HepG2 (cell line): ENCODE measurements at regions not wholly inside any gene's neighbourhood (a gene's known extent, or its start where the extent isn't known, plus 50 kb on each side); places are given as distances from the start of the nearest gene placed in this dataset.

Experiments used
- ATAC-seq: fragments of 200-7000 bp; cut with Tn5 transposase; 3 replicates; pipeline ENCODE4 v1.9.1; 2020; ENCODE audit warnings: mild to moderate bottlenecking, moderate library complexity
- BruUV-seq: library from RNA; stranded (reverse); fragments of 400-500 nt; replicated peaks from 2 replicates; lab custom pipeline; 2021; lab: Mats Ljungman, UMichigan
- CTCF ChIA-PET: fragments of 300-600 bp; formaldehyde crosslinking; extraction: SDS; loops from one replicate; lab custom pipeline; 2021; ENCODE audit warnings: low total read pairs, inconsistent platforms, low intra/inter-chr PET ratio; lab: Yijun Ruan, JAX
- POLR2A ChIA-PET: fragments of 350-600 bp; sonication (Branson Sonifier 250); formaldehyde crosslinking; loops from one replicate; lab custom pipeline; 2020; ENCODE audit warnings: antibody characterized with exemption, inconsistent platforms; lab: Yijun Ruan, JAX
- DNase-seq: peaks from one replicate; pipeline ENCODE4 v3.0.0-alpha.2; 2015; ENCODE audit warnings: low spot score
- FAIRE-seq: peaks from 3 replicates; lab custom pipeline; 2011; peaks lifted over from hg19 to GRCh38; lab: Jason Lieb, UNC
- H2AFZ ChIP-seq: one replicate; pipeline ENCODE4 v1.6.1; 2011; ENCODE audit warnings: low read length, inconsistent platforms
- H3K27ac ChIP-seq: fragments of 300-600 bp; 3 replicates; pipeline ENCODE4 v1.8.0; 2011; ENCODE audit warnings: mixed run types, mild to moderate bottlenecking, mixed read lengths, low read length, inconsistent platforms; ENCODE audit not compliant: insufficient read depth; ENCODE audit errors: extremely low read length
- H3K27me3 ChIP-seq, 2 experiments: fragments of 200-600 bp in 1 of 2; 2 replicates in 1 of 2; 3 replicates in 1 of 2; pipeline versions ENCODE4 v1.6.0 to v1.8.0; 2011; ENCODE audit warnings: low read length in 2 of 2, mild to moderate bottlenecking in 2 of 2, moderate library complexity in 2 of 2, inconsistent platforms in 1 of 2; ENCODE audit not compliant: insufficient read depth in 2 of 2, control insufficient read depth in 1 of 2
- H3K36me3 ChIP-seq, 2 experiments: fragments of 200-600 bp in 1 of 2; replicated peaks in 1 of 2; 2 replicates in 1 of 2; 3 replicates in 1 of 2; pipeline versions ENCODE4 v1.5.1 to v1.8.0; 2011; ENCODE audit warnings: low read length in 2 of 2, inconsistent platforms in 1 of 2; ENCODE audit not compliant: insufficient read depth in 2 of 2, control insufficient read depth in 1 of 2
- H3K4me1 ChIP-seq: 2 replicates; pipeline ENCODE4 v1.5.1; 2012; ENCODE audit warnings: low read length, inconsistent platforms; ENCODE audit not compliant: insufficient read depth
- H3K4me2 ChIP-seq: 2 replicates; pipeline ENCODE4 v1.6.0; 2011; ENCODE audit warnings: low read depth, low read length, inconsistent platforms
- H3K4me3 ChIP-seq, 3 experiments: fragments of 200-600 bp in 1 of 3; sonication (generic), shearing (Covaris generic) in 1 of 3; replicated peaks in 1 of 3; 2 replicates each; pipeline ENCODE4 v1.5.1; 2011 to 2016; ENCODE audit warnings: low read length in 3 of 3, inconsistent platforms in 2 of 3, low read depth in 2 of 3, mild to moderate bottlenecking in 2 of 3, control low read depth in 1 of 3, mixed read lengths in 1 of 3; ENCODE audit not compliant: insufficient read depth in 1 of 3
- H3K79me2 ChIP-seq: one replicate; pipeline ENCODE4 v1.6.1; 2011; ENCODE audit warnings: low read length, inconsistent platforms; ENCODE audit not compliant: insufficient read depth
- H3K9ac ChIP-seq: 2 replicates; pipeline ENCODE4 v1.6.0; 2011; ENCODE audit warnings: mild to moderate bottlenecking, low read depth, low read length, inconsistent platforms; ENCODE audit not compliant: insufficient read depth
- H3K9me3 ChIP-seq: 2 replicates; pipeline ENCODE4 v1.5.1; 2012; ENCODE audit warnings: mild to moderate bottlenecking, low read length
- H4K20me1 ChIP-seq: 2 replicates; pipeline ENCODE4 v1.6.0; 2011; ENCODE audit warnings: inconsistent platforms, mild to moderate bottlenecking, low read length, moderate library complexity; ENCODE audit not compliant: insufficient read depth
- ATF6 ChIP-seq: sonication (generic); formaldehyde crosslinking; conservative IDR thresholded peaks from 2 replicates; pipeline ENCODE4 v1.4.0; 2020; ENCODE audit warnings: missing genetic modification reagents
- CBX2 ChIP-seq, 2 experiments: fragments of 200-600 bp in 1 of 2; sonication (generic); formaldehyde crosslinking in 1 of 2; IDR thresholded peaks; 2 replicates each; pipeline versions ENCODE4 v1.7.0 to v1.8.1; 2018 to 2022; ENCODE audit warnings: low read depth in 2 of 2, low read length in 1 of 2, mild to moderate bottlenecking in 1 of 2, missing genetic modification reagents in 1 of 2
- ELF1 ChIP-seq: sonication (generic); formaldehyde crosslinking; IDR thresholded peaks from 2 replicates; pipeline ENCODE4 v1.4.0; 2020; ENCODE audit warnings: missing genetic modification reagents
- GPBP1L1 ChIP-seq: sonication (generic); formaldehyde crosslinking; IDR thresholded peaks from 2 replicates; pipeline ENCODE4 v1.5.0; 2020; ENCODE audit warnings: mild to moderate bottlenecking, missing genetic modification reagents
- HNRNPUL1 ChIP-seq: fragments of 200-400 bp; formaldehyde crosslinking; IDR thresholded peaks from 2 replicates; pipeline ENCODE4 v1.6.1; 2017; ENCODE audit warnings: low read depth, mild to moderate bottlenecking, low read length, moderate library complexity
- KAT2B ChIP-seq: fragments of 150-350 bp; IDR thresholded peaks from 2 replicates; pipeline ENCODE4 v1.6.1; 2014; ENCODE audit warnings: low read depth, low read length, borderline replicate concordance
- KDM5A ChIP-seq: fragments of 200-600 bp; sonication (generic); IDR thresholded peaks from 2 replicates; pipeline ENCODE4 v1.7.0; 2018; ENCODE audit warnings: antibody characterized with exemption, mild to moderate bottlenecking, low read length, borderline replicate concordance
- MYPOP ChIP-seq: sonication (generic); formaldehyde crosslinking; IDR thresholded peaks from 2 replicates; pipeline ENCODE4 v1.8.1; 2023; ENCODE audit warnings: mild to moderate bottlenecking, moderate library complexity, missing genetic modification reagents
- NONO ChIP-seq, 2 experiments: fragments of 450-650 bp in 1 of 2; sonication (generic) in 1 of 2; formaldehyde crosslinking in 1 of 2; IDR thresholded peaks in 1 of 2; conservative IDR thresholded peaks in 1 of 2; 2 replicates each; pipeline versions ENCODE4 v1.6.1 to v1.8.0; 2017 to 2022; ENCODE audit warnings: mild to moderate bottlenecking in 1 of 2, missing genetic modification reagents in 1 of 2, moderate library complexity in 1 of 2
- SOX5 ChIP-seq: IDR thresholded peaks from 2 replicates; pipeline ENCODE4 v1.6.1; 2016; ENCODE audit warnings: borderline replicate concordance
- SP1 ChIP-seq, 2 experiments: fragments of 450-650 bp in 1 of 2; sonication (generic) in 1 of 2; formaldehyde crosslinking in 1 of 2; IDR thresholded peaks; 2 replicates each; pipeline versions ENCODE4 v1.4.0 to v1.6.1; 2016 to 2020; ENCODE audit warnings: missing genetic modification reagents in 1 of 2
- SP4 ChIP-seq: sonication (generic); formaldehyde crosslinking; IDR thresholded peaks from 2 replicates; pipeline ENCODE4 v1.8.1; 2023; ENCODE audit warnings: mild to moderate bottlenecking, missing genetic modification reagents
- ZNF256 ChIP-seq: sonication (generic); formaldehyde crosslinking; conservative IDR thresholded peaks from 2 replicates; pipeline ENCODE4 v1.4.0; 2020; ENCODE audit warnings: missing genetic modification reagents
- ZNF3 ChIP-seq: IDR thresholded peaks from 2 replicates; pipeline ENCODE4 v1.7.0; 2017; ENCODE audit warnings: inconsistent platforms
- ZNF672 ChIP-seq: sonication (generic); formaldehyde crosslinking; IDR thresholded peaks from 2 replicates; pipeline ENCODE4 v1.8.1; 2022; ENCODE audit warnings: missing genetic modification reagents
- ZZZ3 ChIP-seq: sonication (generic); formaldehyde crosslinking; IDR thresholded peaks from 2 replicates; pipeline ENCODE4 v1.4.0; 2020; ENCODE audit warnings: missing genetic modification reagents, mild to moderate bottlenecking, borderline replicate concordance
- WGBS: methylation state at CpG from one replicate; pipeline ENCODE4 v1.1.6; 2017; ENCODE audit warnings: low lambda C conversion rate; 5-methylcytosine and 5-hydroxymethylcytosine counted together
- in situ Hi-C: cut with HindIII; loops from 2 replicates; pipeline ENCODE4 v1.10.0; 2017; ENCODE audit warnings: low pct_unique_long_range_greater_than_20kb; ENCODE audit not compliant: extremely low pct_ligation_motif_present
- intact Hi-C: fragments of 100-400 bp; cut with micrococcal nuclease; formaldehyde crosslinking; loops from one replicate; pipeline ENCODE4 v1.10.0; 2022; ENCODE audit not compliant: unreplicated experiment
- TF ChIP-seq, protein P1 (sequence below): sonication (generic); formaldehyde crosslinking; IDR thresholded peaks from 2 replicates; pipeline ENCODE4 v1.4.0; 2020; ENCODE audit warnings: missing genetic modification reagents

- no peaks in the 10 kb centered on the region for H4K20me1 ChIP-seq
- ATAC-seq (no peak), DNase-seq (no peak), FAIRE-seq (no peak)
- H3K27me3 ChIP-seq: no peaks in the 10 kb centered on the region
- H3K4me1 ChIP-seq: no peaks in the 10 kb centered on the region
- no peak overlapping the region for H3K27ac ChIP-seq
- ChIA-PET POLR2A (no interaction called here), CTCF (no interaction called here)
- no peaks in the 10 kb centered on the region for H3K9me3 ChIP-seq
- TF ChIP-seq, protein P1, sequence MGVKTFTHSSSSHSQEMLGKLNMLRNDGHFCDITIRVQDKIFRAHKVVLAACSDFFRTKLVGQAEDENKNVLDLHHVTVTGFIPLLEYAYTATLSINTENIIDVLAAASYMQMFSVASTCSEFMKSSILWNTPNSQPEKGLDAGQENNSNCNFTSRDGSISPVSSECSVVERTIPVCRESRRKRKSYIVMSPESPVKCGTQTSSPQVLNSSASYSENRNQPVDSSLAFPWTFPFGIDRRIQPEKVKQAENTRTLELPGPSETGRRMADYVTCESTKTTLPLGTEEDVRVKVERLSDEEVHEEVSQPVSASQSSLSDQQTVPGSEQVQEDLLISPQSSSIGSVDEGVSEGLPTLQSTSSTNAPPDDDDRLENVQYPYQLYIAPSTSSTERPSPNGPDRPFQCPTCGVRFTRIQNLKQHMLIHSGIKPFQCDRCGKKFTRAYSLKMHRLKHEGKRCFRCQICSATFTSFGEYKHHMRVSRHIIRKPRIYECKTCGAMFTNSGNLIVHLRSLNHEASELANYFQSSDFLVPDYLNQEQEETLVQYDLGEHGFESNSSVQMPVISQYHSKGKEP: no peak
- no peak for TF ChIP-seq SOX5 (CRISPR knock-in tag)
- TF ChIP-seq ZNF3 (CRISPR knock-in tag): no peak
- TF ChIP-seq HNRNPUL1: no peak
- no peak for TF ChIP-seq CBX2 (IDR thresholded peaks at IDR 0.05; ENCODE audit: low read depth, low read length)
- TF ChIP-seq CBX2 (CRISPR knock-in tag; IDR thresholded peaks at IDR 0.05; ENCODE audit: low read depth): no peak
- no peak for TF ChIP-seq GPBP1L1 (CRISPR knock-in tag)
- no peak for TF ChIP-seq ZNF256 (CRISPR knock-in tag)
- no peak for TF ChIP-seq NONO (IDR thresholded peaks at IDR 0.05)
- no peak for TF ChIP-seq NONO (CRISPR knock-in tag; conservative IDR thresholded peaks at IDR 0.05)
- no peak for TF ChIP-seq ELF1 (CRISPR knock-in tag)
- TF ChIP-seq ZNF672: no peak
- no peak for TF ChIP-seq KDM5A
- TF ChIP-seq ZZZ3 (CRISPR knock-in tag): no peak
- no peak for TF ChIP-seq SP1 (IDR thresholded peaks at IDR 0.05)
- no peak for TF ChIP-seq SP1 (CRISPR knock-in tag; IDR thresholded peaks at IDR 0.05)
- TF ChIP-seq MYPOP (CRISPR knock-in tag): no peak
- TF ChIP-seq KAT2B: no peak
- no peak for TF ChIP-seq ATF6
- no peak for TF ChIP-seq SP4 (CRISPR knock-in tag)
- H3K9ac ChIP-seq: no peak overlapping the region
- no peak overlapping the region for H3K4me3 ChIP-seq
- H3K36me3 ChIP-seq: no peaks in the 10 kb centered on the region
- WGBS: 0% methylated on average over 1 of the region's 1 CpG
- in situ Hi-C loops: no loop called here
- H3K79me2 ChIP-seq: no peaks in the 10 kb centered on the region
- H2AFZ ChIP-seq: no peak overlapping the region
- no TSS peak for BruUV-seq
- intact Hi-C loops: no loop called here
- no peak overlapping the region for H3K4me2 ChIP-seq
Measured at GRCh38 chr1:187516874-187517273, 688.1 kb downstream of the PLA2G4A start.
